OCI-LY7 (cell line): ENCODE measurements at regions not wholly inside any gene's neighbourhood (a gene's known extent, or its start where the extent isn't known, plus 50 kb on each side); places are given as distances from the start of the nearest gene placed in this dataset.
A peak's percentile ranks its signal among the peaks of the same experiment; 100 is the strongest.

ENCODE experiments used
- BruUV-seq: library from RNA; stranded (reverse); fragments of 400-500 nt; replicated peaks from 2 replicates; lab custom pipeline; 2021; lab: Mats Ljungman, UMichigan
- CTCF ChIA-PET: fragments of 300-600 bp; sonication (Branson Sonifier 250); formaldehyde crosslinking; loops from one replicate; lab custom pipeline; 2022; ENCODE audit warnings: antibody characterized with exemption; ENCODE audit not compliant: unreplicated experiment; lab: Charles Lee
- POLR2A ChIA-PET: fragments of 300-600 bp; sonication (Branson Sonifier 250); formaldehyde crosslinking; loops from one replicate; lab custom pipeline; 2022; ENCODE audit warnings: antibody characterized with exemption; lab: Charles Lee
- DNase-seq: peaks from one replicate; pipeline ENCODE4 v3.0.0-alpha.2; 2015; ENCODE audit warnings: low spot score
- H2AFZ ChIP-seq: fragments of 200-600 bp; sonication (generic), shearing (Covaris generic); 2 replicates; pipeline ENCODE4 v1.6.1; 2014; ENCODE audit warnings: mild to moderate bottlenecking, antibody characterized with exemption, low read length, moderate library complexity
- H3K27ac ChIP-seq: fragments of 200-600 bp; sonication (generic); 2 replicates; pipeline ENCODE4 v1.5.1; 2014; ENCODE audit warnings: mixed run types, low read depth, mild to moderate bottlenecking, moderate library complexity, low read length, inconsistent platforms; ENCODE audit not compliant: poor library complexity, severe bottlenecking
- H3K36me3 ChIP-seq: fragments of 200-600 bp; sonication (generic); 2 replicates; pipeline ENCODE4 v1.6.1; 2014; ENCODE audit warnings: mild to moderate bottlenecking, antibody characterized with exemption, low read length, moderate library complexity, mixed read lengths; ENCODE audit not compliant: insufficient read depth
- H3K4me1 ChIP-seq: fragments of 200-600 bp; sonication (generic); 2 replicates; pipeline ENCODE4 v1.5.1; 2014; ENCODE audit warnings: mild to moderate bottlenecking, low read length; ENCODE audit not compliant: insufficient read depth, poor library complexity, severe bottlenecking
- H3K4me2 ChIP-seq: fragments of 200-600 bp; sonication (generic); 2 replicates; pipeline ENCODE4 v1.6.1; 2014; ENCODE audit warnings: mild to moderate bottlenecking, low read length
- H3K4me3 ChIP-seq: fragments of 200-600 bp; sonication (generic); 2 replicates; pipeline ENCODE4 v1.5.1; 2014; ENCODE audit warnings: mild to moderate bottlenecking, low read depth, low read length; ENCODE audit not compliant: poor library complexity, severe bottlenecking
- H3K79me2 ChIP-seq: fragments of 200-600 bp; sonication (generic); 2 replicates; pipeline ENCODE4 v1.6.1; 2016; ENCODE audit warnings: low read depth, mild to moderate bottlenecking, low read length, moderate library complexity, mixed read lengths; ENCODE audit not compliant: insufficient read depth
- H3K9me2 ChIP-seq: fragments of 200-600 bp; sonication (generic); 2 replicates; pipeline ENCODE4 v1.6.1; 2016; ENCODE audit warnings: mild to moderate bottlenecking, low read length, mixed read lengths; ENCODE audit not compliant: insufficient read depth
- H3K9me3 ChIP-seq: fragments of 200-600 bp; sonication (generic); 2 replicates; pipeline ENCODE4 v1.6.1; 2014; ENCODE audit warnings: mild to moderate bottlenecking, mixed run types, low read length, mixed read lengths
- H4K20me1 ChIP-seq: fragments of 200-600 bp; sonication (generic); 2 replicates; pipeline ENCODE4 v1.6.1; 2014; ENCODE audit warnings: mild to moderate bottlenecking, antibody characterized with exemption, low read length, moderate library complexity, mixed read lengths; ENCODE audit not compliant: insufficient read depth
- CTCF ChIP-seq: fragments of 200-600 bp; sonication (generic); conservative IDR thresholded peaks from 2 replicates; pipeline ENCODE4 v1.5.1; 2014; ENCODE audit warnings: mild to moderate bottlenecking, antibody characterized with exemption, low read length, moderate library complexity, mixed read lengths
- EZH2phosphoT487 ChIP-seq: fragments of 200-600 bp; sonication (generic); IDR thresholded peaks from 2 replicates; pipeline ENCODE4 v1.6.1; 2018; ENCODE audit warnings: low read depth, borderline replicate concordance, mild to moderate bottlenecking, mixed run types, antibody characterized with exemption, low read length, moderate library complexity, mixed read lengths
- intact Hi-C: fragments of 100-400 bp; cut with micrococcal nuclease; formaldehyde crosslinking; loops from one replicate; pipeline ENCODE4 v1.10.0; 2022; ENCODE audit not compliant: unreplicated experiment

DNA sequence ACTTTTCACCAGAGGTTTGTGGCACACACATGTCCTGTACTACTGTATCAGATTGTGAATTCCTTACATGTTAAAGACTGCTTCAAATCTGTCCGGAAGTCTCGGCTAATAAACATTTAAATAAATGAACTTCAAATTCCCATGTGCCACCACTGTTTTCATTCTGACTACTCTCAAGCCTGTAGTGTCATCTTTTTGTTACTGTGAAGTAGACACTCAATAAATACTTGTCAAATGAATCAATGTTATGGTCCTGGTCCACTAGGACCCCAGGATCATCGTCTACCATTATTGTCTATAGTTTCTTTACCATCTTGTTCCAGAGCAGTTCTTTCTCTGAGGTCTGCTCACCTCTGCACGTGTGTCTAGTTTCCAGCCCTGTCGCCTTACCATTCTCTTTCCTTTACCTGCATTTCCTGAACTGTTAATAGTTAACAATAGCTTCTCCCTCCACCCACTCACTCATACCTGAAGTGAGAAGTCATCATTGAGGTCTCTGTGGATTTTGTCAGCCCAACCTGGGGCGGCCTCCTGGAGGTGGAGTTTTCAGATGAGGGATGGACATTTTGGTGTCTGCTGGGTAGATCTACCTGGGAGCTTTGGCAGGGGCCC, 333.0 kb downstream of the SEC14L1 start:
- Histone ChIP-seq H3K4me2 (peak overlapping the region; percentile 82), H3K36me3 (peaks cover 84% of the 10 kb centered on the region)

DNA sequence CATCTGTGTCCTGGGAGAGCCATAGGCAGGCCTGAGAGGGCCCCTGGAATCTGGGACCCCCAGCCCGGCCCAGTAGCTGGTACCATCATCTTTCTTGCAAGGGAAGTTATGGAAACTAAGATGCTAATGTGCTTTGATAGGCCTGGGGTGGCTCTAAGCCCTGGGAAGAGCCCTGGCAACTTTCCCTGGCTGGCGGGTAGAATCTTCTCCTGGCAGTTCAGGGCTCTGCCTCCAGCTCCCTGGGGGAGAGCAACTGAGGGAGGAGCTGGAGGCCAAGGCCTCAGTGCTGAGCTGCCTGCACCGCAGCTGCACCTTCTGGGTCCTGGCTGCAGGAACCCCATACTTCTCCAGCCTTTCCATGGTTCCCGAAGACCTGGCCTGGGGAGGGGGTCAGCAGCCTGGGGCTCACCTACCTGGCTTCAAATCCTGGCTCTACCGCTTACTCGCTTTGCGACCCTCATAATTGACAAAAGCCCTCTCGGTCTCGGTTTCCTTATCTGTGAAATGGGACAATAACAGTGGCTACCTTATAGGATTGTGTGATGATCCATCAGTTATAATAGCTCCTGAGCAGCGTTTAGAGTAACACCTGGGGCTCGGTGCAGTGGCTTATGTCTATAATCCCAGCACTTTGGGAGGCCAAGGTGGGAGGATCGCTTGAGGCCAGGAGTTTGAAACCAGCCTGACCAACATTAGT, 333.7 kb downstream of the SEC14L1 start:
- no TSS peak for BruUV-seq
- no peak overlapping the region for H2AFZ ChIP-seq
- peak overlapping the region; percentile 82 for H3K4me2 ChIP-seq
- peak overlapping the region; percentile 14 for H3K4me3 ChIP-seq
- peaks cover 100% of the 10 kb centered on the region for H3K4me1 ChIP-seq
- H3K9me2 ChIP-seq = no peaks in the 10 kb centered on the region
- POLR2A ChIA-PET = interaction anchor here (0.6 to 6.8 kb wide), 10 partner anchors 9 to 212 kb away, joined by 3 to 60 read pairs (median 4); no protein-coding TSS in a partner anchor
- H3K9me3 ChIP-seq = no peaks in the 10 kb centered on the region
- no peak for DNase-seq
- H3K79me2 ChIP-seq = peaks cover 100% of the 10 kb centered on the region
- intact Hi-C loops = loop anchor here (10.0 kb wide), 1 partner anchor 390 kb away; no protein-coding TSS in a partner anchor
- peak overlapping the region; percentile 91 for H3K27ac ChIP-seq
- H4K20me1 ChIP-seq = no peaks in the 10 kb centered on the region
- CTCF ChIA-PET = interaction anchor here (1.1 kb wide), 1 partner anchor 25 kb away, joined by 4 read pairs; no protein-coding TSS in a partner anchor
- H3K36me3 ChIP-seq = peaks cover 82% of the 10 kb centered on the region
- TF ChIP-seq EZH2phosphoT487 (no peak), CTCF (no peak)

More for the DNA sequence above, 333.0 kb downstream of the SEC14L1 start:
- Histone ChIP-seq H3K4me3 (peak overlapping the region; percentile 57), H3K4me1 (peaks cover 100% of the 10 kb centered on the region), H3K9me2 (no peaks in the 10 kb centered on the region), H3K9me3 (no peaks in the 10 kb centered on the region), H3K27ac (peak overlapping the region; percentile 91), H4K20me1 (no peaks in the 10 kb centered on the region), H3K79me2 (peaks cover 100% of the 10 kb centered on the region), H2AFZ (no peak overlapping the region)
- DNase-seq = no peak
- intact Hi-C loops = loop anchor here (10.0 kb wide), 1 partner anchor 389 kb away; no protein-coding TSS in a partner anchor
- CTCF ChIA-PET = interaction anchor here (1.1 to 1.7 kb wide), 3 partner anchors 24 to 44 kb away, joined by 3 to 7 read pairs (median 4); no protein-coding TSS in a partner anchor
- POLR2A ChIA-PET = interaction anchor here (0.5 to 6.8 kb wide), 10 partner anchors 8 to 1286 kb away, joined by 3 to 60 read pairs (median 8); no protein-coding TSS in a partner anchor
- no TSS peak for BruUV-seq
- TF ChIP-seq CTCF (no peak), EZH2phosphoT487 (no peak)
